B cell (primary cell): ENCODE measurements at regions not wholly inside any gene's neighbourhood (a gene's known extent, or its start where the extent isn't known, plus 50 kb on each side); places are given as distances from the start of the nearest gene placed in this dataset.
"Not testable (repeated sequence)": the region's sequence is repeated elsewhere in the genome, so short reads cannot be mapped to it uniquely, and the experiment has no call there.

Source experiments
- EZH2 ChIP-seq: IDR thresholded peaks from 2 replicates; pipeline ENCODE4 v1.6.1; 2012; ENCODE audit warnings: borderline replicate concordance, low read depth, mild to moderate bottlenecking, moderate library complexity, low read length; ENCODE audit not compliant: insufficient read depth, poor library complexity, severe bottlenecking
- TF ChIP-seq, protein P1 (sequence below): fragments of 200-600 bp; IDR thresholded peaks from one replicate; pipeline ENCODE4 v1.8.0; 2022; ENCODE audit warnings: antibody characterized with exemption, mild to moderate bottlenecking

DNA sequence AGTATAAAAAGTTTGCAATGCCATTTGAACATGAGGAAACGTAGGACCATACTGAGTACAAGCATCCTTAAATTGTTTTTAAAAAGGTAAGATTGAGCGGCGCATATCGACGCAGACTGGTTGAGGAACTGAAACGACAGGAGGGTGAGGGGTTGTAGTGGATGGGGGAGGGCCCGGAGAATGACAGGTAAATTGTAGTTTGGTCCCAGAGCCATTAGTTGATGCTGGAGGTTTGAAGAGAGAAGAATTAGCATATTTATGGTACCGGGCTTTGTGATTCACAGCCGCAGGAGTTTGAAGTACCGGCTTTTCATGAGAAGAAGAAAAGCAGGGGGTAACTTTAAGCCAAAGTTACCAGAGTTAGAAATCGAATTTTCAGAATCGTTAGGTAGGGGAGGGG is 179.5 kb downstream of the OTOP1 start:
- TF ChIP-seq, protein P1, sequence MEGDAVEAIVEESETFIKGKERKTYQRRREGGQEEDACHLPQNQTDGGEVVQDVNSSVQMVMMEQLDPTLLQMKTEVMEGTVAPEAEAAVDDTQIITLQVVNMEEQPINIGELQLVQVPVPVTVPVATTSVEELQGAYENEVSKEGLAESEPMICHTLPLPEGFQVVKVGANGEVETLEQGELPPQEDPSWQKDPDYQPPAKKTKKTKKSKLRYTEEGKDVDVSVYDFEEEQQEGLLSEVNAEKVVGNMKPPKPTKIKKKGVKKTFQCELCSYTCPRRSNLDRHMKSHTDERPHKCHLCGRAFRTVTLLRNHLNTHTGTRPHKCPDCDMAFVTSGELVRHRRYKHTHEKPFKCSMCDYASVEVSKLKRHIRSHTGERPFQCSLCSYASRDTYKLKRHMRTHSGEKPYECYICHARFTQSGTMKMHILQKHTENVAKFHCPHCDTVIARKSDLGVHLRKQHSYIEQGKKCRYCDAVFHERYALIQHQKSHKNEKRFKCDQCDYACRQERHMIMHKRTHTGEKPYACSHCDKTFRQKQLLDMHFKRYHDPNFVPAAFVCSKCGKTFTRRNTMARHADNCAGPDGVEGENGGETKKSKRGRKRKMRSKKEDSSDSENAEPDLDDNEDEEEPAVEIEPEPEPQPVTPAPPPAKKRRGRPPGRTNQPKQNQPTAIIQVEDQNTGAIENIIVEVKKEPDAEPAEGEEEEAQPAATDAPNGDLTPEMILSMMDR, result not testable (repeated sequence)
- TF ChIP-seq EZH2, result not testable (repeated sequence)
